Gastrocnemius medialis (tissue), 4 donors: ENCODE measurements at regions not wholly inside any gene's neighbourhood (a gene's known extent, or its start where the extent isn't known, plus 50 kb on each side); places are given as distances from the start of the nearest gene placed in this dataset.

ENCODE experiments used
- POLR2A ChIP-seq, 2 donors: fragments of 450-650 bp; IDR thresholded peaks; one replicate each; pipeline ENCODE4 v1.6.1; 2017; ENCODE audit warnings: antibody characterized with exemption in 2 of 2, mild to moderate bottlenecking in 2 of 2, moderate library complexity in 2 of 2
- TF ChIP-seq, protein P1 (sequence below), 5 experiments: fragments of 450-650 bp in 3 of 5; fragments of 200-600 bp in 2 of 5; sonication (generic) in 2 of 5; IDR thresholded peaks in 4 of 5; conservative IDR thresholded peaks in 1 of 5; 1 replicate in 4 of 5; 2 replicates in 1 of 5; pipeline ENCODE4 v1.5.1; 2016 to 2019; ENCODE audit warnings: antibody characterized with exemption in 5 of 5, mild to moderate bottlenecking in 3 of 5, moderate library complexity in 3 of 5

GRCh38 chr21:15149600-15150224, 84.9 kb upstream of the NRIP1 start:
- TF ChIP-seq, protein P1, sequence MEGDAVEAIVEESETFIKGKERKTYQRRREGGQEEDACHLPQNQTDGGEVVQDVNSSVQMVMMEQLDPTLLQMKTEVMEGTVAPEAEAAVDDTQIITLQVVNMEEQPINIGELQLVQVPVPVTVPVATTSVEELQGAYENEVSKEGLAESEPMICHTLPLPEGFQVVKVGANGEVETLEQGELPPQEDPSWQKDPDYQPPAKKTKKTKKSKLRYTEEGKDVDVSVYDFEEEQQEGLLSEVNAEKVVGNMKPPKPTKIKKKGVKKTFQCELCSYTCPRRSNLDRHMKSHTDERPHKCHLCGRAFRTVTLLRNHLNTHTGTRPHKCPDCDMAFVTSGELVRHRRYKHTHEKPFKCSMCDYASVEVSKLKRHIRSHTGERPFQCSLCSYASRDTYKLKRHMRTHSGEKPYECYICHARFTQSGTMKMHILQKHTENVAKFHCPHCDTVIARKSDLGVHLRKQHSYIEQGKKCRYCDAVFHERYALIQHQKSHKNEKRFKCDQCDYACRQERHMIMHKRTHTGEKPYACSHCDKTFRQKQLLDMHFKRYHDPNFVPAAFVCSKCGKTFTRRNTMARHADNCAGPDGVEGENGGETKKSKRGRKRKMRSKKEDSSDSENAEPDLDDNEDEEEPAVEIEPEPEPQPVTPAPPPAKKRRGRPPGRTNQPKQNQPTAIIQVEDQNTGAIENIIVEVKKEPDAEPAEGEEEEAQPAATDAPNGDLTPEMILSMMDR (IDR thresholded peaks at IDR 0.05 in 4 of 5, conservative IDR thresholded peaks at IDR 0.05 in 1 of 5): no peak
- no peak for TF ChIP-seq POLR2A (IDR thresholded peaks at IDR 0.05)
